Dedifferentiated amniotic fluid mesenchymal stem cell (primary cell): ENCODE measurements at regions not wholly inside any gene's neighbourhood (a gene's known extent, or its start where the extent isn't known, plus 50 kb on each side); places are given as distances from the start of the nearest gene placed in this dataset.
"Not testable (repeated sequence)": the region's sequence is repeated elsewhere in the genome, so short reads cannot be mapped to it uniquely, and the experiment has no call there.

Source experiments
- DNase-seq: peaks from one replicate; pipeline ENCODE4 v3.0.0-alpha.2; 2016; ENCODE audit errors: extremely low spot score

DNA sequence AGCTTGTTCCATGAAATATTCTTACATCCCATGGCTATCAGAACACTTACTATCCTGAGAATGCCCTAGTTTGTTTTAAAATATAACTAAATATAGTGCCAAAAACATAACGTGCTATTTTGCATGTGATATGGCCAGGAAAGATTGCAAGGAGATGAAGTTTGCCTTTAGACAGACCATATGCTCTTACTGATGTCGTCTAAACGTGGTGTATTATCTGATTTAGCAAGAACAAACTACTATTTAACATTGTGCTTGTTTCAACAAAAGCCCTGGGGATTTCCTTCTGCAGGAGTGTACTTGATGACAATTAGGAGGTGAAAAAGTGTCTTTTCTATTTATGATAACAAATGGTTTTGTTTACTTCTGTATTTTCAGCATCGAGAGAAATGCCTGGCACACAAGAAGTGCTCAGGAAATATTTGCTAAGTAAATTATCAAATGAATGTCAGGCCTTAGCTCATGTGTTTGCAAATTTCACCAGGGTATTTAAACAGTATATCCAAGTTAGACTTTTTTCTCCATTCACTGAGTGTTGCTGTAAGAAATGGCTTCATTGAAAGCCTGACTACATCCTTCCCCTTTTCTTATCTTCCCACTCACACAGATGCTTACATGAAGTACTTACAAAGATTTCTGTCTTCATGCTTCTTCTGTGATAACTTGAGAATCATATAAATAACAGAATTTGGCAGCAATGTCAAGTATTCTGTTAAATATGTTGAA, 1033.6 kb downstream of the CDH8 start:
- no peak for DNase-seq

DNA sequence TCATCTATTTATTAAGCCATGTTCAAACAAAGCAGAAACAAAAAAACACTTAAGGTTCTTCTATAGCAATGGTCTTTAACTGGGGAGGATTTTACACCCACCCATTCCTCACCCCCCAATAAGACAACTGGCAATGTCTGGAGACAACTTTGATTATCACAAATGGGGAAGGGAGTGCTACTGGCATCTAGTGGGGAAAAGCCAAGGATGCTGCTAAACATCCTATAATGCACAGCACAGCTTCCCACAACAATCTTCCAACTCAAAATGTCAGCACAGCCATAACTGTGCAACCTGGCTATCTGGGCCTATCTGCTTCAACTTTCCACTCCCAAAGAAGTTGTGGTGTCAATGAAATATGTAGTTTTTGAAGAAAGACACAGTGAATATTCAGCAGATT, 1044.4 kb downstream of the CDH8 start:
- DNase-seq, result no peak

DNA sequence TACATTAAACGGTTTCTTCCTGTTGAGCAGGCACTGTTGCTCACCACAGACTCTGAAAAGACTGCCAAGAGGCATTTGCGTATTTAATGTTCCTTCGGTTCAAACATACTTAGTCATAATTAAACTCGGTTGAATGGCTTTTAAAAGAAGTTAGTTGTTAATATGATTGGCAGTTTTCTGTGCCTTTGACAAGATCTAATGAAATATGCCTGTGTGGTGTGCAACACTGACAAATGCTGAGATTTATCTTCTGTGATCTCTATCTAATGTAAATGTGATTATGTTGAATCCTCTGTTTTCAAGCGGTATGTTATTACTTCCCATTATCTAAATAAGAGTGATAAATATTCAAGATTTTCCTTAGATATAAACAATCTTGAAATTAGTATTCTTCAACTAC, 1046.6 kb downstream of the CDH8 start:
- DNase-seq, result no peak

DNA sequence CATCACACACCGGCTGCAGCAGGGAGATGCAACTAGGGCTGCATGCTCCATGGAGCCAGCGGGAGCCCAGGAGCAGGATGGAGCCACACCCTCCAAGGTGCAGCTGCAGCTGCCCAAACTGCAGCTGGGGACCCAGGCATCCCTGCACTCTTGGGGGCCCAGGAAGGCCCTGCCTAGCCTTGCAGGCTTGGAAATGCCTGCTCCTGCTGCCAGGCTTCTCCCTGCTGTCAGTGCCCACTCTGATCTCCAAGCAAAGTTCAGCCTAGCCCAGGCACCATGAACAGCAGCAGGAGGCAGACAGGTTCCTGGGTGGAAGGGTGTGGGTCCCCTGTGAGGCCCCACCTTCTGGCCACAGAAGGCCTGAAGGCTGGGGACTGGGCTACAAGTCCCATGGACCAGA, 1057.1 kb downstream of the CDH8 start:
- DNase-seq, result no peak

DNA sequence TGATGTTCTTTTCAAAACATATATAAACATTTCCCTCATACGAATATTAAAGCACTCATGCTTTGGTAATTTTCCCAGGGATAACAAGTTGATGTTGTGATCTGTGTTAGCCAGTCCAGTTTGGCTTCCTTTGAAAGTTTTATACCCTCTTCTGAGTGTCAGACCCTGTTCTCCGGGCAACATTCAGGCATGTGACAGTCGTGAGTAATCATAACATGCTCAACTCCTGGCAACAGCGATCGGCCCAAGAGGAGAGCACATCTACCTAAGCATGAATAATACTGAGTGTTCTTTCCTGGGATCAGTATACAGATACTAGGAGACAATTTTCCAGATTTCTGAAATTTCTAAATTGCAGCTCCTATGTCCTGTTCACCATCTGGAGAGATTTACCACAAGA, 1086.4 kb downstream of the CDH8 start:
- DNase-seq, result no peak

DNA sequence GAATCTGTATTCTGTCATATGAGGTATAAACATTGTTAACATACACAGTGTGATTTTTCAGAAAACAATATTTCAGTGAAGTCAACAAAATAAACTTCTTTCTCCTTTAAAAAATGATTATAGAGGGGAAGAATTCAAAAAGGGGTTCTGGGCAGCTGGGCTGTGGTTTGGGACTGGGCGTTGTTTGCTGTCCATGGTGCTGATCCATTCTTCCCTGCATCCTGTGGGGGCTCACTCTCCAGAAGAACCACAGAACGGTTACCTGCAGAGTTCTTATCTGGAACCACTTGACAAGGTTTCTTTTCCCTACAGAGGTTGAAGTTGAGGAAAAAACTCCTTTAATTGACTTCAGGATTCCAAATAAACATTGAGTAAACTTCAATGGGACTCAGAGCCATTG, 1091.0 kb downstream of the CDH8 start:
- DNase-seq, result no peak

DNA sequence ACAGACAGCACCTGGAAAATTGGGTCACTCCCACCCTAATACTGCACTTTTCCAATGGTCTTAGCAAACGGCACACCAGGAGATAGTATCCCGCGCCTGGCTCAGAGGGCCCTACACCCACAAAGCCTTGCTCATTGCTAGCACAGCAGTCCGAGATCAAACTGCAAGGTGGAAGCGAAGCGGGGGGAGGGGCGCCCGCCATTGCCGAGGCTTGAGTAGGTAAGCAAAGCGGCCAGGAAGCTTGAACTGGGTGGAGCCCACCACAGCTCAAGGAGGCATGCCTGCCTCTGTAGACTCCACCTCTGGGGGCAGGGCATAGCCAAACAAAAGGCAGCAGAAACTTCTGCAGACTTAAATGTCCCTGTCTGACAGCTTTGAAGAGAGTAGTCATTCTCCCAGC, 1100.0 kb downstream of the CDH8 start:
- DNase-seq, result not testable (repeated sequence)

DNA sequence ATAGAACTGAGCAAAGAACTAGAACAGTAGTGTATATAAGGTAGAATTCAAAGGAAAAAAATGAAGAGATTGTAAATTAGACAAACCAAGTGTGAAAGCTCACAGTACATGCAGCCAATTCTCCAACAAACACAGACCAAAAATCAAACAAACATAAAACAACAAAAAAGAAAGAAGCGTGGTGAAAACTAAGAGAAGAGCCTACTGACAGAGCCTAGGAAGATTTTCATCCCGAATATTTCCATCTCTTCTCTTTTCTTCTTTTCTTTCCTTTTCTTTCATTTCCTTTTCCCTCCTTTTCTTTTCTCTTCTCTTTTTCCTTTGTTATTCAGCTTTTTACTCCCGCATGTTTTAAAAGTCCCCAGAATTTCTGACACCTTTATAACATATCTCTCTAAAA, 1103.6 kb downstream of the CDH8 start:
- no peak for DNase-seq

DNA sequence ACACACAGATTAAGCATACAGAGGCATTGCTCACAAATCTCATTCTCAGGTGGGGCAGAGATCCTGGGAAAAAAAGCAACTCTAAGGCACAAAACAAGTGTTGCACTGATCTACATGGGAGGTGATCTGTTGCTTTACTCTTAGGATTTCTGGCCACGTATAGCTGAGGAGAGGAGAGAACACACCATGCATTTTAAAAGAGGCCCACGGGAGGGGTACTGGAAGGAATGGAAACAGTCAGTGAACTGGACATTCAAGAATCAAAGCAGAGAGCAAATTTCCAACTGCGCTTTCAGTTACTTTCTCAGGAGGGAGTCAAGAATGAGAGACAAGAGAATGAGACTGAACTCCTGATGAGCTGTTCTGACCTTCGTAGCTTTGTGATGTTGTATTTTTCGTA, 1105.9 kb downstream of the CDH8 start:
- DNase-seq, result no peak

DNA sequence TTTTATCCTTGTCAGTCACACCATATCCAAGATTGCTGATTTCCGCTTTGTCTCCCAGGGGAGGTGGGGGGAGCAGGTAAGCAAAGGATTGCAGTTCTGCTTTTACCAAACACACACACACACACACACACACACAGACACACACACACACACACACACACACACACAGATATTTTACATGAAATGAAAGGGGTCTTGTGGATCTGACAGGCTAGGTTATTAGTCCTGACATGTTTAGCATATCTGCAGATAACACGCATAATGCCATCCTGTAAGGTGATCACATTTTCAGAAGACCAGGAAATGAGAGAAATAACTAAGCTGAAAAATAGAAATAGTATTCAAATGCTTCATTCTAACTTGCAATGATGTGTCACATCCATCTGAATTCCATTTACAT, 1113.3 kb downstream of the CDH8 start:
- DNase-seq, result no peak

DNA sequence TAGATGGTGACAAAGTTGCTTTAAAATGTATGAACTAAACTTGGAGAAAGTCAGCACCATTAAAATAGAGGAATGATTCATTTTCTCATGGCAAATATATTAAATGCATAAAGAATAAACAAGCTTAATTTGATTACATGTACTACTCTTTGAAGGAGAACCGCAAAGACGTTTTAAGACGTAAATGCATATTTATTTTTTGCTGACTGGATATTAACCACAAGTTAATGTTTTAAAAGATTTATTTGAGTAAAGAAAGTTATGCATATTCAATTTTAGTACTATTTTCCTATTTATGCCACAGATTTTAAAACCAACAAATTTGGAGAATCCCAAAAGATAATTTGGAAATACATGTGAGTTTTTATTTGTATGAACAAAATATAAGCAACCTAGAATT, 1121.9 kb downstream of the CDH8 start:
- DNase-seq, result no peak

DNA sequence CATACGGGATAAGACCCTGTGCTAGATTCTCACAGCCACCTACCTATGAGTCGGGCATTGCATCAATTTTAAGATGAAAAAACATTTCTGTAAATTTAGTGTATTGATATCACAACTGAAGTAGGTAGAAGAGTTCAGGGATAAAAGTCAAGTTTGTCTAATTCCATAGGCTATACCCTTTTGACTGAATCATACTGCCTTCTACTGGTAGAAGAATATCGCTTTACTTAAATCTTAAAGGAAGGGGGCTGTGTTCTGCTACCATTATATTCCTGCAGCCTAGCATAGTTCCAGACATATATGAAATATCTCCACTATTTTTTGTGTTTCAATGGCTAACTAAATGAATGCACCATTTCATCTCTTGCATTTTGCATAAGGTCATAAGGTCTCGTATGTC, 1128.6 kb downstream of the CDH8 start:
- no peak for DNase-seq

DNA sequence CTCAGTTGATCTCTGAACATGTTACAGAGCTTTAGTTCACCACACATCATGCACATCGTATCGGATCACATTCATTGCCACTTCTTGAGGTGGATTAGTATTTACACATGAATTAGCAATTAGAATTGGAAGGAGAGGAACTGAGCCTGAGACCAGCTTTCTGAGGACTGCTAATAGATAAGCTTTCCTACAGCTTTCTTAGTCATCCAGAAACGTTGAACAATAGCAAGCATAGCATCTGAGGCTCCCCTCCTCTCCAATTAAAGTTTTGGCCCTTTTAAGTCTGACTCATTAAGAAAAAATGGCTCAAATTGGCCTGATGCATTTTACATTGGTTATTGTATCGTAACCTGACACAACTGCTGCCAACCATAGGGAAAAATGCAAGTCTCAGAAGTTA, 1130.4 kb downstream of the CDH8 start:
- DNase-seq, result no peak

DNA sequence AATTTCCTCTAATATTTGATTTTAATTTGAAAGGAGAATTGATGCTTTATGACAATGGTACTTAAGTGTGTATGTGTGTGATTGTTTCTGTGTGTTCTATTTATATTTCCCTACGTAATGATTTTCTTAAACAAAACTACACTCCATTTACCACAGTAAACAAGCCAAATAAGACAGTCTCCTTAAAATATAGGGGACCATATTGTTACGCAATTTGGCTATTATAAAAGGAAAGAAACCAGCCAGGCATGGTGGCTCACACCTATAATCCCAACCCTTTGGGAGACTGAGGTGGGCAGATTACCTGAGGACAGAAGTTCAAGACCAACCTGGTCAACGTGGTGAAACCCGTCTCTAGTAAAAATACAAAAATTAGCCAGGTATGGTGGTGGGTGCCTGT, 1134.1 kb downstream of the CDH8 start:
- DNase-seq, result no peak

DNA sequence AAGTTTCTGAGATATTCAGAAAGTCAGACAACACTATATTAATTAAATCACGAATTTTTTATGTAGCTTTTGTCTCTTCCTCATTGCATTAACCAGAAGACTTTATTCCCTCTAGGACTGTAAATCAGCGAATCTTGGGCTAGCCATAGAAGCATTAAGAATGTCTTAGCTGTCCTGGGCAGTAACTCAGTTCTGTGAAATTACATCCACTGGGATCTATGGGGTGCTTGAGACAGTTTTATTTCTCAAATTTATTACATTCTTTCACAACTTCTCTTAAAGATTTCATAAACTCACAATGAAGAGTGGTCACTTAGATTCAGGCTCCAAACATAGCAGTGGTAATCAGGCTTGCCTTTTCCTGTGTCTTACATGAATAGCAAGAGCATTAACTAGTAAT, 1153.4 kb downstream of the CDH8 start:
- no peak for DNase-seq

DNA sequence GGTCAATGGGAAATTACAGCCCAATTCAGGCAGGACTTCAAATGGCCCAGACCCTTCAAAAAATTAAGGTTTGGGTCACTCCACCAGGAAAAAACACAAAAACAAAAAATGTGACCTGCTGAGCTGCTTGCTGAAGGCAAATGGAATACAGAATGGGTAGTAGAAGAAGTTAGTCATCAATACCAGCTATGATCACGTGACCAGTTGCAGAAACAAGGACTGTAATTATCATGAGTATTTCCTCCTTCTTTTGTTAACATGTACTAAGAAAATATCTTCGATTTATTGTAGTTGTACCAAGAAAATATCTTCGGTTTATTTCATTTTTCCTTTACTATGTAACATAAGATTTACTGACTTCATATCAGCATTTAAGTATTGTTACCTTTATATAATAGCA, 1183.6 kb downstream of the CDH8 start:
- no peak for DNase-seq

DNA sequence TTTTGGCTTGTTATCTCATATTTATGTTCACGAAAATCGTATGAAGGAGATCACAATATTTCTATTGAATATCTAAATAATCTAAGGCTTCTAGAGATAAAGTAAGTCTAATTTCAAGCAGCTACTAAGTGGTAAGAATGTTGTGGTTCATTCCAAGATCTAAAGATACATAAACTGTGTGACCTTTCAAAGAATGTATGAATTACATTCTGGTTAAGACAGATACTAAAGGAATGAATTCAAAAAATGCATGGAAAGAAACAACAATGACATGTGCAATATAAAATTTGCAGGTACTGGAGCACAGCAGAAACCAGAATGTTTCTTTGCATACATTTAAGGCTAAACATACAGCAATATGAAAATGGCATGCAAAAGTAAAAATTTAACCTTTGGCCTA, 1214.6 kb downstream of the CDH8 start:
- no peak for DNase-seq

DNA sequence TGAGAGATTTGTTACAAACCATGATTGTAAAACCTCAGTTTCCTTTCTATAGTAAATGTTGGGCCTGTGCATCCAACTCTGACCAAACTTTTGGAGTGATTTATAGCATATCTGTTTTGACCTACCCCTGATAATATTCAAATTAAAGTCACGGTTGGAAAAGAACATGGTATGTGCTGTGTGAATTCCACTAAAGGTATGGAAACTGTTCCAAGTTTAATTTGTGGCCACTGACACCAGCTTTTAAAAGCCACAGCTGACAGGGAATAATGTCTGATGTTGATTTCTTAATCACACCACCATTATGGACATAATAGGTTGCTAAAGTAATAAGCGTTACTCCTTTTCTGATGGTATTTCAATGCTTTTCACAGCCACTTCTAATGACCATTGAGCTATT, 1215.9 kb downstream of the CDH8 start:
- DNase-seq, result no peak

DNA sequence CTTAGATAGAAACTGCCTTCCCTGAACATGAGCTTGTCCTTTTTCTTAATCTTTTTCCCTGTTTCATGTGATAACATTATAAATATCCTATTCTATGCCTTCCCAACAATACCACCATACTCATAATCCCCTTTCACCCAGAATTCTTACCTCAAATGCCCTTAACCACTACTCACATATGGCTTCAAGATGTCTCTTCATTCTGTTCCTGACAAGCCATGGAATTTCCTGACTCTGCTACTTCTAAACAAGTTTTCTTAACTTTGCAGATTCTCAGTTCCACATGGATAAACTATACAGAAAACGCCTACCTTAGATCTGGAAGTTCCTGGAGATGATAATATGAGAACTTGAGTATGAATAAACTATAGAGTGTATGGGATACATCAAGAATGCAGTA, 1217.8 kb downstream of the CDH8 start:
- no peak for DNase-seq

DNA sequence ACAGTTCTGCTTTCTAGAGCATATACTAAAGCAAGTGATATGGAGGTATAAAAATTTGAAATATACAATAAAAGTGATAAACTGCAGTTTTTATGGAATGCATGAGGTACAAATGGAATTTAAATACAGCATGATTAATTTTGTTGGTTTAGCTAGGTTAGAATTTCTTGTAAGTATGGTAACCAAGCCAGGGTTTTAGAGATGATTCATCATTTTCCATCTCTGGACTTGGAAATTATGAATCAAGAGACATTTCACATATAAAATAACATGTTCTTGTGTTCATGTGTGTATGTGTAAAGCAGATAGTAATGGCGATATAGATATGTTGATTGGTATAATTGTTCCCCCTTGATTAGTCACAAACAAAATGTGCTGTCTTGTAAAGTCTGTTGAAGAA, 1219.8 kb downstream of the CDH8 start:
- DNase-seq, result no peak

DNA sequence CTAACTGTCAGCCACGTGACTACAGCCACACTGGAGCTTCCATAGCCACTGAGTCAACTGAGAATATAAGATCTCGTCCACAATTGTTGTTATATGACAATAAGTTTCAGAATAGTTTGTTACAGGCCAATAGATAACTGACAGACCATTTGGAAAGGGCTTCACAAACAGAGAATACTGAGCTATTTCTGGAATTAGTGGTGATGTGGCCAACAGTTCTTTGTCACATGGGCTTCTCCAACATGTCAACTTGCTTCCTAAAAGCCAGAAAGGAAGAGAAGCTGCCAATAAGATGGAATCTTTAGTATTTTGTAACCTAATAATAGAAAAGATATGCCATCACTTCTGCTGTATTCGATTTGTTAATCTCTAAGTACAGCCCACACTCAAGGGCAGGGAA, 1220.4 kb downstream of the CDH8 start:
- no peak for DNase-seq

DNA sequence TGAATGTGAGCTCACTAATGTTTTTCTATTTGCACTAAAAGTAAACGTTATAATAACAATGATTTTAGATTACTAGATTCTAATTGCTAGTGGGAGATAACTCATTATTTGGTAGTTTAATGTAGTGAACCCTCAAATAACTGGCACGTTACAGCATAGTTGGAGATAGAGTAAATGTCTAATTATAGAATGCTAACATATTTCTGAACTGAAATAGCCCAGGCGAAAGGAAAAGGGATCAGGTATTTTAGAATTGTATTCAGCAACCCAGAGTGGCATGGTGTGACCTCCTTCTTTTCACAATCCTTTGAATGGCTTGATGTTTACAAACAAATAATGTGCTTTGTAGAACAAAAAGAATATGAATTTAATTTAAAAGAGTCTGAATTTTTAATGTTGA, 1221.2 kb downstream of the CDH8 start:
- no peak for DNase-seq

DNA sequence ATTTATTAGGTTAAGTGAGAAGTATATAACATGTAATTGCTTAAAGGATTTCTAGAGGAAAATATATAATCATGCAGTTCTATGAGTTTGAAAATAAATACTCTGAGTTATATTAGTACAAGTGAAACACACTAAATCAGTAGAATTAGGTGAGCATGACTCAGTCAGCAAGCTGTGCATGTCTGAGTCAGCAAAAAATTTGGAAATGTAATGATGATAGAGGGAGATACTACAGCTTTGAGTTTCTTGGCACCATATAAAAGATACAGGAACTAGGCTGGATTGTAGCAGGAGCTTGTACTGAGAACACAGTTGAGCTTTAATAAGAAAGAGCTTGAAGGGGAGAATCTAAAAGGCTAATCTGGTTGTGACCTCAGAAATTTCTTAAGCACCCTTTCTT, 1224.6 kb downstream of the CDH8 start:
- no peak for DNase-seq

DNA sequence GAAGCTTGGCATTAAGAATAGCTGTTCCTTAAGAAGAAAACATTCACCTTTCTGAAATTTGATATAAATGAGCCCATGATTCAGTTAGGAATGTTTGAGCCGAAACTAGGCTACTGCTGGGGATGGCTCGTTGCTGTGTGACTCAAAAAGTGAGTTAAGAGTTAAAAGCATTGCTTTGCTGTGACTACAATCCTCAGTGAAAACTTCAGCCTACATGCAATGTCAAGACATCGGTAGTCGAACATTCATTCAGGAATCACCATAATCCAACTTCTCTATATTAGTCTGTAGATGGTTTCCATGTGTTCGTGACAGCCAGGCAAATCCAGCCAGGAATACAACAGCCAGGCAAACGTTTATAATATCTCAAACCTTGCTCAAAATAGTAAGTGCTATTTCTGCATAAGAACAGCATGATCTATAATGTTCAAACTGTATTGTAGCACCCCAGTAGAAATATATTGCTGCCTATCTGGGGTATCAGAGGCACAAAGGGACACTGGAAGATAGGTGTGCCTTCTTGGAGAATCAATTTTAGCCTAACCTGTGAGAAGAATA, 1225.1 kb downstream of the CDH8 start:
- DNase-seq, result no peak
